Nephron progenitor cell (in vitro differentiated cells): ENCODE measurements at regions not wholly inside any gene's neighbourhood (a gene's known extent, or its start where the extent isn't known, plus 50 kb on each side); places are given as distances from the start of the nearest gene placed in this dataset.

Source experiments
- DNase-seq: peaks from one replicate; pipeline ENCODE4 v3.0.0; 2021
- H3K27ac Mint-ChIP-seq: 2 replicates; pipeline ENCODE4 v1.8.0; 2021; ENCODE audit warnings: mild to moderate bottlenecking, moderate library complexity, mixed read lengths
- H3K27me3 Mint-ChIP-seq: 2 replicates; pipeline ENCODE4 v1.8.0; 2021; ENCODE audit warnings: mild to moderate bottlenecking, low read depth, mixed read lengths; ENCODE audit not compliant: poor library complexity
- H3K36me3 Mint-ChIP-seq: 2 replicates; pipeline ENCODE4 v1.8.0; 2021; ENCODE audit warnings: low read depth, mixed read lengths
- H3K4me1 Mint-ChIP-seq: 2 replicates; pipeline ENCODE4 v1.8.0; 2021; ENCODE audit warnings: mixed read lengths
- H3K4me3 Mint-ChIP-seq: 2 replicates; pipeline ENCODE4 v1.8.0; 2021; ENCODE audit warnings: mild to moderate bottlenecking, moderate library complexity, mixed read lengths
- H3K9me3 Mint-ChIP-seq: 2 replicates; pipeline ENCODE4 v1.8.0; 2021; ENCODE audit warnings: mild to moderate bottlenecking, moderate library complexity, mixed read lengths
- TF ChIP-seq, protein P1 (sequence below): fragments of 200-600 bp; sonication (generic); IDR thresholded peaks from 2 replicates; pipeline ENCODE4 v1.5.0; 2021; ENCODE audit warnings: antibody characterized with exemption

DNA sequence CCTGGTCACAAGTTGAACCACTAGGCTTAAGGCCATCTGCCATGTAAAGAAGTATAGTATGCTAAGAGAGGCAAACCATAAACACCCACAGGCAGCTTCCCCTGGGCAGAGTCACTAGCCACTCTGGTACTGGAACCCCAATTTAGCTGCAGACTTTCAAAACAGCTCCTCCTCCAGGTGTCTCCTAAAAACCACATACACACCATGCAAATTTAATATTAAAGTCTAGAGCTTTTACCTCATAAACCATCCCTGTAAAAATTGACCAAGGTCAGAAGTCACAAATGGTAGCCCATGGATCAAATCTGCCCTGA is 99.1 kb upstream of the STT3B start:
- H3K27me3 Mint-ChIP-seq = peaks cover 3% of the 10 kb centered on the region
- H3K36me3 Mint-ChIP-seq = peaks cover 18% of the 10 kb centered on the region

DNA sequence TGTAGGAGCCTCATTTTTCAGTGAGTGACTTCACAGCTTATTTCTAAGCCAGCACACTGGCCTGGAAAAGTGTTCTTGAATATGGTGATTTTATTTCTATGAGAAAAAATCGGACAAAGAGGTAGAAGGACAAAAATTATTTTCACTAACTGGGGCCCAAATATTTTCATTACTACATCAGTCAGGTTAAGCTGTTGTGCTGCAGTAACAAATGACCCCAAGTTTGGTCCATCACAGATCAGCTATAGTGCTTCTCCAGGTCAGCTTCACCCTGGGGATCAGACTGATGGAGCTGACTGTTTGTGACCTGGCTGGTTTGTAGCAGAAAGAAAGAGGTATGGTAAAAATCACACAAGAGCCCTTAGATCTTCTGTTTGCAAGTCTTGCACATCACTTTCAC is 97.9 kb upstream of the STT3B start:
- H3K27me3 Mint-ChIP-seq = peaks cover 3% of the 10 kb centered on the region
- H3K36me3 Mint-ChIP-seq = peaks cover 10% of the 10 kb centered on the region
- no peak overlapping the region for H3K4me3 Mint-ChIP-seq
- DNase-seq = no peak
- H3K9me3 Mint-ChIP-seq = peaks cover 44% of the 10 kb centered on the region
- H3K27ac Mint-ChIP-seq = no peak overlapping the region
- H3K4me1 Mint-ChIP-seq = peaks cover 14% of the 10 kb centered on the region
- TF ChIP-seq, protein P1, sequence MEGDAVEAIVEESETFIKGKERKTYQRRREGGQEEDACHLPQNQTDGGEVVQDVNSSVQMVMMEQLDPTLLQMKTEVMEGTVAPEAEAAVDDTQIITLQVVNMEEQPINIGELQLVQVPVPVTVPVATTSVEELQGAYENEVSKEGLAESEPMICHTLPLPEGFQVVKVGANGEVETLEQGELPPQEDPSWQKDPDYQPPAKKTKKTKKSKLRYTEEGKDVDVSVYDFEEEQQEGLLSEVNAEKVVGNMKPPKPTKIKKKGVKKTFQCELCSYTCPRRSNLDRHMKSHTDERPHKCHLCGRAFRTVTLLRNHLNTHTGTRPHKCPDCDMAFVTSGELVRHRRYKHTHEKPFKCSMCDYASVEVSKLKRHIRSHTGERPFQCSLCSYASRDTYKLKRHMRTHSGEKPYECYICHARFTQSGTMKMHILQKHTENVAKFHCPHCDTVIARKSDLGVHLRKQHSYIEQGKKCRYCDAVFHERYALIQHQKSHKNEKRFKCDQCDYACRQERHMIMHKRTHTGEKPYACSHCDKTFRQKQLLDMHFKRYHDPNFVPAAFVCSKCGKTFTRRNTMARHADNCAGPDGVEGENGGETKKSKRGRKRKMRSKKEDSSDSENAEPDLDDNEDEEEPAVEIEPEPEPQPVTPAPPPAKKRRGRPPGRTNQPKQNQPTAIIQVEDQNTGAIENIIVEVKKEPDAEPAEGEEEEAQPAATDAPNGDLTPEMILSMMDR = no peak

More for the DNA sequence above, 99.1 kb upstream of the STT3B start:
- Mint-ChIP-seq H3K27ac (no peak overlapping the region), H3K9me3 (peaks cover 53% of the 10 kb centered on the region), H3K4me1 (peaks cover 7% of the 10 kb centered on the region), H3K4me3 (no peak overlapping the region)
- TF ChIP-seq, protein P1 = no peak
- no peak for DNase-seq

DNA sequence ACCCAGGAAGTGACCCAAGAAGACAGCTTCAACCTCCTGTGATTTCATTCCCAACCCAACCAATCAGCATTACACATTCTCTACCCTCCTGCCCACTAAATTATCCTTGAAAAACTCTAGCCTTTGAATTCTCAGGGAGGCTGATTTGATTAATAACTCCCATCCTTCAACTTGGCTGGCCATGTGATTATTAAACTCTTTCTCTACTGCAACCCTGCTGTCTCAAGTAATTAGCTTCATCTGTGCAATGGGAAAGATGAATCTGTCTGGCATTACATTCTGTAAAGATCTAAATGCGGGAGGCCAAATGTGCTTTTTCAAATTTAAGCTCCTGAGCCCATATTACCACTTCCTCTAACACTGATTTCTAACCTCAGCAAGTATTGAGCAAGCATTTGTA is 95.9 kb upstream of the STT3B start:
- Mint-ChIP-seq H3K27ac (no peak overlapping the region), H3K4me3 (no peak overlapping the region), H3K36me3 (peaks cover 10% of the 10 kb centered on the region), H3K27me3 (peaks cover 8% of the 10 kb centered on the region), H3K9me3 (peaks cover 40% of the 10 kb centered on the region), H3K4me1 (peaks cover 25% of the 10 kb centered on the region)
- DNase-seq = no peak
- TF ChIP-seq, protein P1 = no peak

DNA sequence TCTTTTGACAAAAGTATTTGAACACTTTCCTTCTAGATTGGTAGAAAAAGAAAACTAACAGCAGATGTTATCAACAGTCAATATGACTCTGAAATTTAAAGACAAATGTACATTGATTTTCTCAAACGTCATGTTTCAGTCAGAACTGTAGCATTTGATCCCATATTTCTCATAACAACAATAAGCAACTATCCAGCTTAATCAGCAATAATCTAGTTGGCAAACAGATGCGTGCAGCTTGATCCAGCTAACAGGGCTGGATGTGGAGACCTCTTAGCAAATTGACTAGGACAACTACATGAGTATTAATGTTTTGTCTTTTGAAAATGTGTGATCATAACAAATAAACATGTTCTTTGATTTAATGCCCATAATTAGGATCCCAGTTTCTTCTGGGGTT is 94.0 kb upstream of the STT3B start:
- Mint-ChIP-seq H3K4me1 (peaks cover 21% of the 10 kb centered on the region), H3K27me3 (peaks cover 11% of the 10 kb centered on the region), H3K36me3 (peaks cover 10% of the 10 kb centered on the region), H3K9me3 (peaks cover 40% of the 10 kb centered on the region), H3K27ac (no peak overlapping the region), H3K4me3 (no peak overlapping the region)
- TF ChIP-seq, protein P1 = no peak
- no peak for DNase-seq

DNA sequence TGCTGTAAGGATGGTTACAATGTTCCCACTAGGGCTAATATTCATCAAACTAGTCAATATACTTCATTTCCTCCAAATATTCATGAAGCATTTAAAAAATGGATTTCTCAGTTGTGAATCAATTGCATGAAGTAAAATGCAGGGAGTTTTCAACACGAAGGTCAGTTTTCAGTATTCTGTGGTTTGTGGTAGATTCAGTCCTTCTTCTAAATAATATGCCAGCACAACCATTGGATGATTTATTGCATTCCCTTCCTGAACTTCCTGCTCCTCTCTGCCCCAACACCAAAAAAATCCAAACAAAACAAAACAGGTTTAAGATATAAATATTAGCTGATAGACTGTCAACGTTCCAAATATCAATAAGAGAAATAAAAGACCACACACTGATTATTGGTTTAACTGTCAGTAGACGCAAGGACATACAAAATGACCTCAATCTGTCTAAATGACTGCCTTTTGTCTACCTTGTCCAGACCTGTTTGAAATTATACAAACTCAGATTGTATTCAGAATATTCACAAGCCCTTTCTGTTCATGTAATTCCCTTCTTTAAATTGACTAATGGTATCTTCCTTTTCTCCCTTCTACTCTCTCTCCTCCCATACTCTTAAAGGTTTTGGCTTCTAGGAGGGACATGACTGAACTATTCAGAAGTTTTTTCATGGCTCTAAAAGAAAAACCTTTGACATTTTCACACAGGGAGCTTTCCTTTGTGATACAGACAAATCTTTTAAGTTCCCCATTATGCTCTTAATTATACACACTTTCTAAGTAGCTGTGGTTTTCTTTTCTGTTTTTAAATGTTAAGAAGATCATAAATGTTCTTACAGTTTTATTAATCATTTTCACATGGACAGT is 92.6 kb upstream of the STT3B start:
- Mint-ChIP-seq H3K9me3 (peaks cover 34% of the 10 kb centered on the region), H3K27me3 (peaks cover 11% of the 10 kb centered on the region), H3K27ac (no peak overlapping the region), H3K4me3 (no peak overlapping the region), H3K4me1 (peaks cover 35% of the 10 kb centered on the region), H3K36me3 (peaks cover 8% of the 10 kb centered on the region)
- TF ChIP-seq, protein P1 = no peak
- no peak for DNase-seq

DNA sequence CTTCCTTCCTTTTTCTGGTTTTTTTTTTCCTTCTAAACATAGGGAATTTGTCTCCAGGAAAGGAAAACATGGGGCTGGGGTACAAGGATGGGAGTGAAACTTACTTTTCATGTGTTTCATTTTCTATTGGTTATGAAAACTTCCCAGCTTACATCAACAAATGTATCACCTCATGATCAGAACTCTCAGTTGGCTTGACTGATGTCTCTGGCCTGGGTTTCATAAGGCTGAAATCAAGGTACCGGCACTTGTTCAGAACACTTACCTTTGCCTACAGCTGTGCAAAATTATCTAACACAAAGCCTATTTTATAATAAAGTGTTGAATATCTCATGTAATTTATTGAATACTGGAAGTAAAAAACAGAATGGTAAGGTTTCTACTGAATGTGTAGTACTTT is 91.8 kb upstream of the STT3B start:
- no peak overlapping the region for H3K4me3 Mint-ChIP-seq
- H3K4me1 Mint-ChIP-seq = peaks cover 42% of the 10 kb centered on the region
- TF ChIP-seq, protein P1 = no peak
- peaks cover 6% of the 10 kb centered on the region for H3K36me3 Mint-ChIP-seq
- peaks cover 26% of the 10 kb centered on the region for H3K9me3 Mint-ChIP-seq
- no peak overlapping the region for H3K27ac Mint-ChIP-seq
- DNase-seq = no peak
- H3K27me3 Mint-ChIP-seq = peaks cover 11% of the 10 kb centered on the region
